ENCODE measurements at regions not wholly inside any gene's neighbourhood (a gene's known extent, or its start where the extent isn't known, plus 50 kb on each side); places are given as distances from the start of the nearest gene placed in this dataset.

GRCh38 chr6:40779409-40779808, 192.2 kb upstream of the LRFN2 start:
- Histone ChIP-seq H3K36me3 (replicated peaks; ENCODE audit: insufficient read depth, low read length) (no peaks in the 10 kb centered on the region), H3K9me2 (replicated peaks; ENCODE audit: insufficient read depth, low read length) (no peaks in the 10 kb centered on the region), H3K9me3 (replicated peaks; ENCODE audit: insufficient read depth, low read length) (no peaks in the 10 kb centered on the region), H3K27me3 (replicated peaks; ENCODE audit: insufficient read depth, low read length) (no peaks in the 10 kb centered on the region), H3K27ac (ENCODE audit: low read length) (no peak overlapping the region), H4K20me1 (ENCODE audit: insufficient read depth, low read length) (no peaks in the 10 kb centered on the region), H3K79me2 (ENCODE audit: low read length) (no peaks in the 10 kb centered on the region), H2AFZ (ENCODE audit: low read length) (no peak overlapping the region), H3K4me2 (ENCODE audit: low read depth, low read length) (no peak overlapping the region), H3K4me3 (ENCODE audit: low read length) (no peak overlapping the region), H3K4me1 (ENCODE audit: low read length) (no peaks in the 10 kb centered on the region), H3F3A (ENCODE audit: insufficient read depth, low read length) (no peaks in the 10 kb centered on the region), H3K9ac (ENCODE audit: low read length) (no peak overlapping the region)
- TF ChIP-seq EZH2phosphoT487 (IDR thresholded peaks at IDR 0.05; ENCODE audit: low read length) (no peak), EZH2 (optimal IDR thresholded peaks at IDR 0.05; ENCODE audit: low read depth, low read length) (no peak), CTCF (IDR thresholded peaks at IDR 0.05; ENCODE audit: low read length) (no peak)
- no peak for DNase-seq

- H2AFZ ChIP-seq (ENCODE audit: low read length): no peak overlapping the region
- no peak overlapping the region for H3K4me2 ChIP-seq (ENCODE audit: low read depth, low read length)
- H4K20me1 ChIP-seq (ENCODE audit: insufficient read depth, low read length): no peaks in the 10 kb centered on the region
- no peaks in the 10 kb centered on the region for H3K36me3 ChIP-seq (replicated peaks; ENCODE audit: insufficient read depth, low read length)
- H3F3A ChIP-seq (ENCODE audit: insufficient read depth, low read length): no peaks in the 10 kb centered on the region
- no peak overlapping the region for H3K4me3 ChIP-seq (ENCODE audit: low read length)
- no peaks in the 10 kb centered on the region for H3K9me3 ChIP-seq (replicated peaks; ENCODE audit: insufficient read depth, low read length)
- no peaks in the 10 kb centered on the region for H3K9me2 ChIP-seq (replicated peaks; ENCODE audit: insufficient read depth, low read length)
- no peaks in the 10 kb centered on the region for H3K4me1 ChIP-seq (ENCODE audit: low read length)
- DNase-seq: no peak
- TF ChIP-seq EZH2phosphoT487 (IDR thresholded peaks at IDR 0.05; ENCODE audit: low read length) (no peak), EZH2 (optimal IDR thresholded peaks at IDR 0.05; ENCODE audit: low read depth, low read length) (no peak), CTCF (IDR thresholded peaks at IDR 0.05; ENCODE audit: low read length) (no peak)
- H3K9ac ChIP-seq (ENCODE audit: low read length): no peak overlapping the region
- H3K79me2 ChIP-seq (ENCODE audit: low read length): no peaks in the 10 kb centered on the region
- no peaks in the 10 kb centered on the region for H3K27me3 ChIP-seq (replicated peaks; ENCODE audit: insufficient read depth, low read length)
- no peak overlapping the region for H3K27ac ChIP-seq (ENCODE audit: low read length)
Measured at GRCh38 chr6:40778918-40779317, 191.8 kb upstream of the LRFN2 start.

GRCh38 chr6:40778196-40778595, 191.0 kb upstream of the LRFN2 start:
- Histone ChIP-seq H3K4me2 (ENCODE audit: low read depth, low read length) (no peak overlapping the region), H3F3A (ENCODE audit: insufficient read depth, low read length) (no peaks in the 10 kb centered on the region), H3K9me2 (replicated peaks; ENCODE audit: insufficient read depth, low read length) (no peaks in the 10 kb centered on the region), H3K36me3 (replicated peaks; ENCODE audit: insufficient read depth, low read length) (no peaks in the 10 kb centered on the region), H3K9ac (ENCODE audit: low read length) (no peak overlapping the region), H3K4me1 (ENCODE audit: low read length) (no peaks in the 10 kb centered on the region), H3K9me3 (replicated peaks; ENCODE audit: insufficient read depth, low read length) (no peaks in the 10 kb centered on the region), H3K27ac (ENCODE audit: low read length) (no peak overlapping the region), H2AFZ (ENCODE audit: low read length) (no peak overlapping the region), H3K27me3 (replicated peaks; ENCODE audit: insufficient read depth, low read length) (no peaks in the 10 kb centered on the region), H4K20me1 (ENCODE audit: insufficient read depth, low read length) (no peaks in the 10 kb centered on the region), H3K4me3 (ENCODE audit: low read length) (no peak overlapping the region), H3K79me2 (ENCODE audit: low read length) (no peaks in the 10 kb centered on the region)
- TF ChIP-seq CTCF (IDR thresholded peaks at IDR 0.05; ENCODE audit: low read length) (no peak), EZH2phosphoT487 (IDR thresholded peaks at IDR 0.05; ENCODE audit: low read length) (no peak), EZH2 (optimal IDR thresholded peaks at IDR 0.05; ENCODE audit: low read depth, low read length) (no peak)
- DNase-seq: no peak

All from MM.1S (cell line).